ENCODE measurements at regions not wholly inside any gene's neighbourhood (a gene's known extent, or its start where the extent isn't known, plus 50 kb on each side); places are given as distances from the start of the nearest gene placed in this dataset.

GRCh38 chr9:107605041-107605440 lies 115.5 kb upstream of the KLF4 start:
- intact Hi-C loops (cut with micrococcal nuclease) = no loop called here
- Histone ChIP-seq H3K27me3 (ENCODE audit: control insufficient read depth in 2 of 2, insufficient read depth in 2 of 2, low read length in 2 of 2) (peaks cover 0 to 7% of the 10 kb centered on the region in 2 experiments), H3K4me3 (replicated peaks in 1 of 3; ENCODE audit: insufficient read depth in 1 of 3, low read depth in 1 of 3, low read length in 3 of 3) (no peak overlapping the region), H3K4me2 (ENCODE audit: insufficient read depth, low read length) (no peak overlapping the region), H3K9me3 (replicated peaks; ENCODE audit: control insufficient read depth, insufficient read depth, low read length) (no peaks in the 10 kb centered on the region), H3K9me1 (replicated peaks; ENCODE audit: control insufficient read depth, extremely low read depth, insufficient read depth, low read length) (no peaks in the 10 kb centered on the region), H3K36me3 (ENCODE audit: control insufficient read depth in 2 of 2, extremely low read depth in 1 of 2, insufficient read depth in 2 of 2, low read length in 2 of 2) (no peaks in the 10 kb centered on the region), H4K20me1 (replicated peaks; ENCODE audit: control insufficient read depth, extremely low read depth, insufficient read depth, low read length) (no peaks in the 10 kb centered on the region), H3K79me2 (ENCODE audit: control insufficient read depth, insufficient read depth, low read length) (no peaks in the 10 kb centered on the region), H3K4me1 (ENCODE audit: control insufficient read depth, extremely low read depth, insufficient read depth, low read length) (peaks cover 2% of the 10 kb centered on the region), H3K27ac (ENCODE audit: insufficient read depth, low read depth, low read length) (no peak overlapping the region), H2AFZ (ENCODE audit: low read depth, low read length) (no peak overlapping the region), H3K9ac (replicated peaks; ENCODE audit: extremely low read depth, insufficient read depth, low read length) (no peak overlapping the region)
- TF ChIP-seq POLR2A (IDR thresholded peaks at IDR 0.05; ENCODE audit: low read depth, low read length) = no peak
- FAIRE-seq (no peak), DNase-seq (ENCODE audit: low read depth, low spot score) (no peak)
- CTCF ChIA-PET = interaction anchor here (0.7 to 1.2 kb wide), 2 partner anchors 11 to 27 kb away, joined by 3 read pairs; no protein-coding TSS in a partner anchor
- dilution Hi-C loops (cut with MboI; ENCODE audit: extremely low pct_ligation_motif_present, low sequenced_read_pairs) = no loop called here
- BruUV-seq (replicated peaks) = no TSS peak
- POLR2A ChIA-PET = no interaction called here

DNA sequence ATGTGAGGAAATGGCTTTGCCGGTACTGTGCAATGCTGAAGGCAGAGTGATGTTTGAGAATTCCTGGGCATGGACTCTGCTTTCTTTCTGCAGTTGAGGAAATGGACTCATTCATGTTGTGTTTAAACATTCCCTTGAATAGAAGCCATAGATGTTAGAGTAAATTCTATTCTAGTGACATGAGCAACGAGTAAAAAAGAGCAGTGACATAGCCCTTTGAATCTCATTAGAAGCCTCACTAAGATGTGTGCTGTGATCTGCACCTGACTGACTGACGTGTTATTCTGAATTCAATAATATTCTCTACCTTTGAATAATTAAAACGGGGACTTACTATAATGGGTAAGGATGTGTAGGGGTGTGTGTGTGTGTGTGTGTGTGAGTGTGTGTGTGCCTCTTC lies 113.7 kb upstream of the KLF4 start:
- POLR2A ChIA-PET = no interaction called here
- Histone ChIP-seq H3K27ac (ENCODE audit: insufficient read depth, low read depth, low read length) (no peak overlapping the region), H3K27me3 (ENCODE audit: control insufficient read depth in 2 of 2, insufficient read depth in 2 of 2, low read length in 2 of 2) (no peaks in the 10 kb centered on the region), H3K4me2 (ENCODE audit: insufficient read depth, low read length) (no peak overlapping the region), H2AFZ (ENCODE audit: low read depth, low read length) (no peak overlapping the region), H4K20me1 (replicated peaks; ENCODE audit: control insufficient read depth, extremely low read depth, insufficient read depth, low read length) (no peaks in the 10 kb centered on the region), H3K9me1 (replicated peaks; ENCODE audit: control insufficient read depth, extremely low read depth, insufficient read depth, low read length) (no peaks in the 10 kb centered on the region), H3K9ac (replicated peaks; ENCODE audit: extremely low read depth, insufficient read depth, low read length) (no peak overlapping the region), H3K9me3 (replicated peaks; ENCODE audit: control insufficient read depth, insufficient read depth, low read length) (no peaks in the 10 kb centered on the region), H3K36me3 (ENCODE audit: control insufficient read depth in 2 of 2, extremely low read depth in 1 of 2, insufficient read depth in 2 of 2, low read length in 2 of 2) (no peaks in the 10 kb centered on the region), H3K79me2 (ENCODE audit: control insufficient read depth, insufficient read depth, low read length) (no peaks in the 10 kb centered on the region), H3K4me1 (ENCODE audit: control insufficient read depth, extremely low read depth, insufficient read depth, low read length) (peaks cover 5% of the 10 kb centered on the region), H3K4me3 (replicated peaks in 1 of 3; ENCODE audit: insufficient read depth in 1 of 3, low read depth in 1 of 3, low read length in 3 of 3) (no peak overlapping the region)
- TF ChIP-seq EZH2 (IDR thresholded peaks at IDR 0.05; ENCODE audit: borderline replicate concordance, low read depth, low read length, severe bottlenecking) (no peak), POLR2AphosphoS5 (IDR thresholded peaks at IDR 0.05; ENCODE audit: insufficient read depth, low read depth, low read length) (no peak), FOS (IDR thresholded peaks at IDR 0.05; ENCODE audit: borderline replicate concordance, insufficient read depth, low read length) (no peak), JUN (IDR thresholded peaks at IDR 0.05; ENCODE audit: borderline replicate concordance, insufficient read depth, insufficient read length, low read depth) (no peak), MYC (IDR thresholded peaks at IDR 0.05; ENCODE audit: low read depth, low read length) (no peak), MAX (IDR thresholded peaks at IDR 0.05; ENCODE audit: insufficient read depth, insufficient read length) (no peak), GATA2 (IDR thresholded peaks at IDR 0.05; ENCODE audit: insufficient read depth, insufficient read length, low read depth, low read length) (no peak), POLR2A (IDR thresholded peaks at IDR 0.05; ENCODE audit: low read depth, low read length) (no peak)
- TF ChIP-seq, protein P1, sequence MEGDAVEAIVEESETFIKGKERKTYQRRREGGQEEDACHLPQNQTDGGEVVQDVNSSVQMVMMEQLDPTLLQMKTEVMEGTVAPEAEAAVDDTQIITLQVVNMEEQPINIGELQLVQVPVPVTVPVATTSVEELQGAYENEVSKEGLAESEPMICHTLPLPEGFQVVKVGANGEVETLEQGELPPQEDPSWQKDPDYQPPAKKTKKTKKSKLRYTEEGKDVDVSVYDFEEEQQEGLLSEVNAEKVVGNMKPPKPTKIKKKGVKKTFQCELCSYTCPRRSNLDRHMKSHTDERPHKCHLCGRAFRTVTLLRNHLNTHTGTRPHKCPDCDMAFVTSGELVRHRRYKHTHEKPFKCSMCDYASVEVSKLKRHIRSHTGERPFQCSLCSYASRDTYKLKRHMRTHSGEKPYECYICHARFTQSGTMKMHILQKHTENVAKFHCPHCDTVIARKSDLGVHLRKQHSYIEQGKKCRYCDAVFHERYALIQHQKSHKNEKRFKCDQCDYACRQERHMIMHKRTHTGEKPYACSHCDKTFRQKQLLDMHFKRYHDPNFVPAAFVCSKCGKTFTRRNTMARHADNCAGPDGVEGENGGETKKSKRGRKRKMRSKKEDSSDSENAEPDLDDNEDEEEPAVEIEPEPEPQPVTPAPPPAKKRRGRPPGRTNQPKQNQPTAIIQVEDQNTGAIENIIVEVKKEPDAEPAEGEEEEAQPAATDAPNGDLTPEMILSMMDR (IDR thresholded peaks at IDR 0.05; ENCODE audit: extremely low read depth in 1 of 2, insufficient read depth in 1 of 2, low read depth in 1 of 2, low read length in 2 of 2) = no peak
- CTCF ChIA-PET = interaction anchor here (1.3 kb wide), 1 partner anchor 10 kb away, joined by 3 read pairs; no protein-coding TSS in a partner anchor
- intact Hi-C loops (cut with micrococcal nuclease) = no loop called here
- FAIRE-seq = no peak
- dilution Hi-C loops (cut with MboI; ENCODE audit: extremely low pct_ligation_motif_present, low sequenced_read_pairs) = no loop called here
- no TSS peak for BruUV-seq (replicated peaks)
- no peak for DNase-seq (ENCODE audit: low read depth, low spot score)

Measured in endothelial cell of umbilical vein (primary cell).